SK-N-SH (cell line): ENCODE measurements at regions not wholly inside any gene's neighbourhood (a gene's known extent, or its start where the extent isn't known, plus 50 kb on each side); places are given as distances from the start of the nearest gene placed in this dataset.

Source experiments
- CHD2 ChIP-seq: fragments of 150-350 bp; IDR thresholded peaks from 2 replicates; pipeline ENCODE4 v1.6.1; 2018; ENCODE audit warnings: low read length; ENCODE audit not compliant: partially characterized antibody
- ELF1 ChIP-seq: IDR thresholded peaks from 2 replicates; pipeline ENCODE4 v1.4.0; 2012
- EZH2phosphoT487 ChIP-seq: fragments of 200-600 bp; sonication (generic); IDR thresholded peaks from 2 replicates; pipeline ENCODE4 v1.6.1; 2017; ENCODE audit warnings: low read depth, mixed run types, mild to moderate bottlenecking, antibody characterized with exemption, moderate library complexity, borderline replicate concordance
- POLR2AphosphoS5 ChIP-seq: IDR thresholded peaks from 2 replicates; pipeline ENCODE4 v1.6.1; 2012; ENCODE audit warnings: low read depth, low read length
- RAD21 ChIP-seq: IDR thresholded peaks from 2 replicates; pipeline ENCODE4 v1.6.1; 2012; ENCODE audit warnings: mild to moderate bottlenecking, low read length
- TAF1 ChIP-seq: IDR thresholded peaks from 2 replicates; pipeline ENCODE4 v1.6.1; 2012; ENCODE audit warnings: low read depth, mild to moderate bottlenecking, low read length, moderate library complexity, borderline replicate concordance
- TF ChIP-seq, protein P1 (sequence below): fragments of 150-350 bp; IDR thresholded peaks from 2 replicates; pipeline ENCODE4 v1.6.1; 2017; ENCODE audit warnings: antibody characterized with exemption, low read length, low read depth, borderline replicate concordance
- TF ChIP-seq, protein P2 (sequence below): IDR thresholded peaks from 2 replicates; pipeline ENCODE4 v1.6.1; 2012; ENCODE audit warnings: mild to moderate bottlenecking, low read depth, low read length, moderate library complexity
- TF ChIP-seq, protein P3 (sequence below): fragments of 150-350 bp; IDR thresholded peaks from 2 replicates; pipeline ENCODE4 v1.6.1; 2016; ENCODE audit warnings: mild to moderate bottlenecking, low read depth, low read length
- TF ChIP-seq, protein P4 (sequence below): IDR thresholded peaks from 2 replicates; pipeline ENCODE4 v1.4.0; 2012; ENCODE audit warnings: low read depth
- TF ChIP-seq, protein P5 (sequence below): IDR thresholded peaks from 2 replicates; pipeline ENCODE4 v1.4.0; 2012; ENCODE audit warnings: low read depth, borderline replicate concordance
- TF ChIP-seq, protein P6 (sequence below): fragments of 200-600 bp; sonication (generic); IDR thresholded peaks from 2 replicates; pipeline ENCODE4 v1.6.1; 2017; ENCODE audit warnings: antibody characterized with exemption, mild to moderate bottlenecking, moderate library complexity

DNA sequence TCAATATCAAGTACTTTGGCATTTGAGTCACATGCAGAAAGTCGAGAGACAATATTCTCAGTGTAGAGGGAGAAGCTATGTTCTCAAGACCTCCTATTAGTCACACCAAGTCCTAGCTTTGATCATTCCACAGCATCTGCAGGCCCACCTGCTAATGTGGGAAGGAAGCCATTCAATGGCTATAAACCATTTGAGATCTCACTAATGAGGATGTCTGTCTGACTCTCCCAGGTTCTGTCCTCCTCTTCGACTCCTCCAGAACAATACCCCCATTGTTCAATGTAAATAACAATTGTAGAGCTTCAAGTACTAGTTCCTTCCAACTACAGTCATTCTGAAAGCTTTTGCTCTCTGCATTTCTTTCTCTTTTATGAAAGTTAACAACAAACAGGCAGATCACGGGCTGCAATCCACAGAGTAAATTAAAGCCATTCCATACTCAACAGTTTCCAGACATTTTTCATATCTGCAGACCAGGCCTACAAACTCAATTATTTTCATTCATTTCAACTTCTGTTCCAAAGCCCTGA lies 140.2 kb upstream of the EDNRA start (continued):
- TF ChIP-seq, protein P1, sequence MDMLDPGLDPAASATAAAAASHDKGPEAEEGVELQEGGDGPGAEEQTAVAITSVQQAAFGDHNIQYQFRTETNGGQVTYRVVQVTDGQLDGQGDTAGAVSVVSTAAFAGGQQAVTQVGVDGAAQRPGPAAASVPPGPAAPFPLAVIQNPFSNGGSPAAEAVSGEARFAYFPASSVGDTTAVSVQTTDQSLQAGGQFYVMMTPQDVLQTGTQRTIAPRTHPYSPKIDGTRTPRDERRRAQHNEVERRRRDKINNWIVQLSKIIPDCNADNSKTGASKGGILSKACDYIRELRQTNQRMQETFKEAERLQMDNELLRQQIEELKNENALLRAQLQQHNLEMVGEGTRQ: no peak
- TF ChIP-seq RAD21 (no peak), POLR2AphosphoS5 (peak; percentile 57; the same call in 1 of the 2 replicates), CHD2 (peak; percentile 57), EZH2phosphoT487 (no peak), ELF1 (no peak), TAF1 (no peak)
- TF ChIP-seq, protein P2, sequence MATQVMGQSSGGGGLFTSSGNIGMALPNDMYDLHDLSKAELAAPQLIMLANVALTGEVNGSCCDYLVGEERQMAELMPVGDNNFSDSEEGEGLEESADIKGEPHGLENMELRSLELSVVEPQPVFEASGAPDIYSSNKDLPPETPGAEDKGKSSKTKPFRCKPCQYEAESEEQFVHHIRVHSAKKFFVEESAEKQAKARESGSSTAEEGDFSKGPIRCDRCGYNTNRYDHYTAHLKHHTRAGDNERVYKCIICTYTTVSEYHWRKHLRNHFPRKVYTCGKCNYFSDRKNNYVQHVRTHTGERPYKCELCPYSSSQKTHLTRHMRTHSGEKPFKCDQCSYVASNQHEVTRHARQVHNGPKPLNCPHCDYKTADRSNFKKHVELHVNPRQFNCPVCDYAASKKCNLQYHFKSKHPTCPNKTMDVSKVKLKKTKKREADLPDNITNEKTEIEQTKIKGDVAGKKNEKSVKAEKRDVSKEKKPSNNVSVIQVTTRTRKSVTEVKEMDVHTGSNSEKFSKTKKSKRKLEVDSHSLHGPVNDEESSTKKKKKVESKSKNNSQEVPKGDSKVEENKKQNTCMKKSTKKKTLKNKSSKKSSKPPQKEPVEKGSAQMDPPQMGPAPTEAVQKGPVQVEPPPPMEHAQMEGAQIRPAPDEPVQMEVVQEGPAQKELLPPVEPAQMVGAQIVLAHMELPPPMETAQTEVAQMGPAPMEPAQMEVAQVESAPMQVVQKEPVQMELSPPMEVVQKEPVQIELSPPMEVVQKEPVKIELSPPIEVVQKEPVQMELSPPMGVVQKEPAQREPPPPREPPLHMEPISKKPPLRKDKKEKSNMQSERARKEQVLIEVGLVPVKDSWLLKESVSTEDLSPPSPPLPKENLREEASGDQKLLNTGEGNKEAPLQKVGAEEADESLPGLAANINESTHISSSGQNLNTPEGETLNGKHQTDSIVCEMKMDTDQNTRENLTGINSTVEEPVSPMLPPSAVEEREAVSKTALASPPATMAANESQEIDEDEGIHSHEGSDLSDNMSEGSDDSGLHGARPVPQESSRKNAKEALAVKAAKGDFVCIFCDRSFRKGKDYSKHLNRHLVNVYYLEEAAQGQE: no peak
- TF ChIP-seq, protein P3, sequence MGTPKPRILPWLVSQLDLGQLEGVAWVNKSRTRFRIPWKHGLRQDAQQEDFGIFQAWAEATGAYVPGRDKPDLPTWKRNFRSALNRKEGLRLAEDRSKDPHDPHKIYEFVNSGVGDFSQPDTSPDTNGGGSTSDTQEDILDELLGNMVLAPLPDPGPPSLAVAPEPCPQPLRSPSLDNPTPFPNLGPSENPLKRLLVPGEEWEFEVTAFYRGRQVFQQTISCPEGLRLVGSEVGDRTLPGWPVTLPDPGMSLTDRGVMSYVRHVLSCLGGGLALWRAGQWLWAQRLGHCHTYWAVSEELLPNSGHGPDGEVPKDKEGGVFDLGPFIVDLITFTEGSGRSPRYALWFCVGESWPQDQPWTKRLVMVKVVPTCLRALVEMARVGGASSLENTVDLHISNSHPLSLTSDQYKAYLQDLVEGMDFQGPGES: no peak
- TF ChIP-seq, protein P4, sequence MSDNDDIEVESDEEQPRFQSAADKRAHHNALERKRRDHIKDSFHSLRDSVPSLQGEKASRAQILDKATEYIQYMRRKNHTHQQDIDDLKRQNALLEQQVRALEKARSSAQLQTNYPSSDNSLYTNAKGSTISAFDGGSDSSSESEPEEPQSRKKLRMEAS: no peak; the same call in 1 of the 2 replicates
- TF ChIP-seq, protein P5, sequence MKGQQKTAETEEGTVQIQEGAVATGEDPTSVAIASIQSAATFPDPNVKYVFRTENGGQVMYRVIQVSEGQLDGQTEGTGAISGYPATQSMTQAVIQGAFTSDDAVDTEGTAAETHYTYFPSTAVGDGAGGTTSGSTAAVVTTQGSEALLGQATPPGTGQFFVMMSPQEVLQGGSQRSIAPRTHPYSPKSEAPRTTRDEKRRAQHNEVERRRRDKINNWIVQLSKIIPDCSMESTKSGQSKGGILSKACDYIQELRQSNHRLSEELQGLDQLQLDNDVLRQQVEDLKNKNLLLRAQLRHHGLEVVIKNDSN: no peak
- TF ChIP-seq, protein P6, sequence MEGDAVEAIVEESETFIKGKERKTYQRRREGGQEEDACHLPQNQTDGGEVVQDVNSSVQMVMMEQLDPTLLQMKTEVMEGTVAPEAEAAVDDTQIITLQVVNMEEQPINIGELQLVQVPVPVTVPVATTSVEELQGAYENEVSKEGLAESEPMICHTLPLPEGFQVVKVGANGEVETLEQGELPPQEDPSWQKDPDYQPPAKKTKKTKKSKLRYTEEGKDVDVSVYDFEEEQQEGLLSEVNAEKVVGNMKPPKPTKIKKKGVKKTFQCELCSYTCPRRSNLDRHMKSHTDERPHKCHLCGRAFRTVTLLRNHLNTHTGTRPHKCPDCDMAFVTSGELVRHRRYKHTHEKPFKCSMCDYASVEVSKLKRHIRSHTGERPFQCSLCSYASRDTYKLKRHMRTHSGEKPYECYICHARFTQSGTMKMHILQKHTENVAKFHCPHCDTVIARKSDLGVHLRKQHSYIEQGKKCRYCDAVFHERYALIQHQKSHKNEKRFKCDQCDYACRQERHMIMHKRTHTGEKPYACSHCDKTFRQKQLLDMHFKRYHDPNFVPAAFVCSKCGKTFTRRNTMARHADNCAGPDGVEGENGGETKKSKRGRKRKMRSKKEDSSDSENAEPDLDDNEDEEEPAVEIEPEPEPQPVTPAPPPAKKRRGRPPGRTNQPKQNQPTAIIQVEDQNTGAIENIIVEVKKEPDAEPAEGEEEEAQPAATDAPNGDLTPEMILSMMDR: no peak
- TF ChIP-seq, all 33 proteins: peak for 9
